Glomerular endothelial cell (primary cell): ENCODE measurements at regions not wholly inside any gene's neighbourhood (a gene's known extent, or its start where the extent isn't known, plus 50 kb on each side); places are given as distances from the start of the nearest gene placed in this dataset.

Source experiments
- DNase-seq: peaks from one replicate; pipeline ENCODE4 v3.0.0-alpha.2; 2011; ENCODE audit warnings: low read depth, low spot score; ENCODE audit errors: extremely low read depth

- no peak for DNase-seq
These were observed 75.1 kb upstream of the RAI14 start for GRCh38 chr5:34580983-34581382.

DNA sequence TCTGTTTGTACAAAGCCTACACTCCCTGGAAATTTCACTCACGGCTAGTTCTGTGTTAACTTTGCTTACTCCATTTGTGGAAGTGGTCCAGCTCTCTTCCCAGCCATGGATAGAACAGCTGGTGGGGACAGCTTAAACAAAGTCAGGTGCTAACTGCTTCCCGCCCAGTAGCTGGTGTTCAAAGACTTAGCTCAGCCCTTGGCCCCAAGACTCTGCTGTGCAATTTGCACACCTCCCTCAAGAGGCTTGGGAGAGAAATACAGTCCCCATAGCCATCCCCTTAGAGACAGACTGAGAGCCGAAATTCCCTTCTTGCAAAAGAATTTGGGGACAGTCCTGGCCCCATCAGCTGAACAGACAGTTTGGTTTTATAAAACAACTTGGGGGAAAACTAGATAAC lies 73.8 kb upstream of the RAI14 start:
- DNase-seq: no peak

GRCh38 chr5:34583167-34583566 lies 73.0 kb upstream of the RAI14 start:
- peak; percentile 61 for DNase-seq

DNA sequence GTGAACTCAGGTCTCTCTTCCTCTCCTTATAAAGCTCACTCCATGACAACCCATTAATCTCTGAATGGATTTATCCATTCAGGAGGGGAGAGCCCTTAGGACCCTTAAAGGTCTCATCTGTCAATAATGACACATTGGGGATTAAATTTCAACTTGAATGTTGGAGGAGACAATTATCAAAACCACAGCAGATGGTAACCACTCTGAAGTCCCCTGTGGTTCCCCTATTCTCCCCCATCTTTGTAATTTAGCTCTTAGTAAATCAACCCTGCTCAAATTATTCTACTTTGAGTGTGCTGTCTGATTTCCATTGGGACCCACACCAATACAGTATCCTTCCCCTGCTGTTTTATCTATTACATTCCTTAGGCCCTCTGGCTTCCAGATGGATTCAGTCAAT lies 72.0 kb upstream of the RAI14 start:
- no peak for DNase-seq

GRCh38 chr5:34585601-34586104 lies 70.5 kb upstream of the RAI14 start:
- DNase-seq: peak; percentile 98

GRCh38 chr5:34586117-34586885 lies 69.8 kb upstream of the RAI14 start:
- DNase-seq: peak; percentile 98

- DNase-seq: no peak
These were observed 68.5 kb upstream of the RAI14 start for GRCh38 chr5:34587355-34588241.

DNA sequence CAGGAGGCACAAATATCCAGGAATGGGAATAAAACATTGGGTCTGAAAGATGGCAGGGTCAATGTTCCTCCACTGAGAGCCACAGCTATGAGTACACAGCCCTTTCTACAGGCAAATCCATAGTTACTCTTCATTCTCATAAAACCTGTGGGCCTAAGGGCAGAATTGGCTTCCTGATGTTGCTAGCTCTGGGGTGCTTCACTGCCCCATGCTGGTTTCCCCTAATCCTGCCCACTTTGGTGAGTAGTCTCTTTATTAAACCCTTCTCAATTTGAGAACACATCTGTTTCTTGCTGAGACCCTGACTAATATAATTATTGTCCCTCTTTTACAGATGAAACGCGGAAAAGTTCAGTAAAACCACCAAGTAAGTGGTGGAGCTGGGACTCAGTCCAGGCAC lies 66.3 kb upstream of the RAI14 start:
- no peak for DNase-seq

GRCh38 chr5:34591723-34592122 lies 64.4 kb upstream of the RAI14 start:
- DNase-seq: no peak

- DNase-seq: no peak
These were observed 58.8 kb upstream of the RAI14 start for GRCh38 chr5:34597034-34598027.

DNA sequence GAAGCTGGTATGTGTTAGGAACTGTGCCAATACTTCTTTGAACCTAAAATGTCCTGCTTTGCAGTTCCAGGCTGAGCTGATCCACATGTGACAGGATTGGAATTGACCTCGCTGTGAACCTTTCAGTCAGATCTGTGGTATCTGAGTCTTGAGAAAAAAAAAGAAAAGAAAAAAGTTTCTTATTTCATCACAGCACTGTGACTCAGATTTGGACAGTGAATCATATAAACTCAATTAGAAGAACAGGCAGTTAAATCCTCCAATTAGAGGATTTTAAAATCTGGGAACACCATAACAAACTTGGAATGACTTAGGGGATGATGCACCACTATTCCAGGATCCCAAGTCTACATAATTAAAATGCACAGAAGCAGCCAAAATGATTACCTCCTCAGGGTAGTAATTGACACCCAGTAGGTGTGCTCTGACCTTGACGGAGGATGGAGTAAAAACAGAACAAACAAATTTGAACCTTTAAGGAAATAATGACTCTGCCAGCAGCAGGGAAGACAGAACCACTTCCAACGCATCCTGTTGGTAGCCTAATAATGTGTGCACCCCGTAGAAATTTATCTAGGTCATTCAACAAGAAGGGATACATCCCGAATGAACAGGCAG lies 57.8 kb upstream of the RAI14 start:
- no peak for DNase-seq

DNA sequence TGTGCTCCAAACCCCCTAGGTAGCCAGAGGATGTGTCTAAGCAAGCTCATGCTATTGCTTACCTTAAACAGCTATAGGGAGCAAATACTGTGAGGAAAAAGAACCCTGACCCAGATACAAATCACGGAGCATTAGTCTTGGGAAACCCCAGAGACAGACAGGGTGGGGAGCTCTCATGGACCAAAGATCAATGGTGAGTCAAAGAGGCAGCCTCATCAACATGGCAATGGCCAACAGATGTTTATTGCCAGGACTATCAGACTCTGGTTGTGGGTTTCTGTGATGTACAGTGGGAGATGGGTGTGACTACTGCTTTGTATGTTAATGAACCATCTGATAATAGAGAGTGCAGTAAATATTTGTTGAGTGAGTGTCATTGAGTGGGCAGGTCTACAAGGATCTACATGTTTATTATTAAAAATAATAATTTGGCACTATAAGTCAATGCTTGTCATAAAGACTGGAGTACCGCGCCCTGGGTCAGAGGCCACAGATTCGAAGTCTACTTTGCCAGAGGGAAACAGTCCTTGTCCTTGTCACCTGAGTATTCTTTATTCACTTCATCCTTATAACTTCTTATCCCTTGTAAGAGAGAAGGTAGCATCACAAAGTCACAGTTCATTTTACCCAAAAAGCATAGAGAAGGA lies 56.5 kb upstream of the RAI14 start:
- no peak for DNase-seq

- DNase-seq: no peak
These were observed 56.0 kb upstream of the RAI14 start for GRCh38 chr5:34600118-34600493.

DNA sequence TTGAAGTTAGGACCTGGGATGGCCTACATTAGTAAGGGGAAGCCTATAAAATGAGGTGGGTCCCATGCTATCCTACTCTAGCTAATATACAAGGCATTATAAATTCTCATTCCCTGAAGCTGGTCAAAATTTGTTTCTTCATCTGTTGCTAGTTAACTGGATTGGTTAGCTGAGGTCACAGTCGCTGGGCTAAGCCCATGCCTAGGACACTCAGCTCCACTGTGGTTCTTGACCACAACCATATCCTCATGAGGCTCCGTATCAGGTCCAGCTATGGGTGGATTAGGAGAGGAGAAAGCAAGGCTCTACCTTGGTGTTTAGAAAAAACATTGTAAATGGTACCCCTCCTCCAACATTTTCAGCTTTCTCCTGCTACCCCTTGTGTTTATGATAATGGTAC lies 52.8 kb upstream of the RAI14 start:
- DNase-seq: no peak

GRCh38 chr5:34604119-34604675 lies 51.9 kb upstream of the RAI14 start:
- DNase-seq: no peak

DNA sequence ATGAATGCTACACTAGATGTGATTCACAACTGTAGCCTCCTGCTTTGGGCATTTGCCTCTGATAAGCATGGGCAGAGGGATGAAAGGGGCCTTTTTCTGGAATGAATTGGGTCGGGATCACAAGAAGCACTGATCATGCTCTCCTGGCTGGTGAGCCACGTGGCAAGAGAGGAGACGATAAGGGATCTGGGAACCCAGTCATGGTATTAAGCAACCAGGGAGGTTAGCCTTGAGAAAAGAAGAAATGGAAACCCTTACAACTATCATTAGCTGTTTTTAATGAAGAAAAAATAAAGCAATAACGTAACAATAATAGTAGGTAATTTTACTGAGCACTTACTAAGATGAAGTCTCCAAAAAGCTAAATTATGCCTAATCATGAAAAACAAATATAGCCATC lies 50.0 kb upstream of the RAI14 start:
- no peak for DNase-seq
